GM19239 (cell line): ENCODE measurements at regions not wholly inside any gene's neighbourhood (a gene's known extent, or its start where the extent isn't known, plus 50 kb on each side); places are given as distances from the start of the nearest gene placed in this dataset.
"Not testable (repeated sequence)": the region's sequence is repeated elsewhere in the genome, so short reads cannot be mapped to it uniquely, and the experiment has no call there.

ENCODE experiments used
- DNase-seq: peaks from one replicate; pipeline ENCODE4 v3.0.0; 2011; ENCODE audit warnings: low spot score; ENCODE audit not compliant: insufficient read length
- FAIRE-seq: peaks from 2 replicates; lab custom pipeline; 2011; peaks lifted over from hg19 to GRCh38; lab: Jason Lieb, UNC

GRCh38 chr6:22214314-22214713 is 82.5 kb downstream of the PRL start:
- no peak for FAIRE-seq
- no peak for DNase-seq

GRCh38 chr6:22215474-22215873 is 81.4 kb downstream of the PRL start:
- DNase-seq, FAIRE-seq: not testable (repeated sequence)

DNA sequence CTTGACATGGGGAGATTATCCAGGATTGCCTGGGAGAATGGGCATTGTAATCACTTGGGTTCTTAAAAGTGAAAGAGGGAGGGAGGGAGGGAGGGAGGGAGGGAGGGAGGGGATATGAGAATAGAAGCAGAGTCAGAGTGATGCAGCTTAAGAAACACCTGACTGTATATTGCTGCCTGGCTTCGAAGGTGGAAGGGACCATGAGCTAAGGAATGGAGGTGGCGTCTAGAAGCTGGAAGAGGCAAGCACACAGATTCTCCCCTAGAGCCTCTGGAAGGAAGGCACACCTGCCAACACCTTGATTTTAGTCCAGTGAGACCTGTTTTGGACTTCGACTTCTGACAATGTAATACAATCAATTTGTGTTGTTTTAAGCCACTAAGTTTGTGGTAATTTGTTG is 78.4 kb downstream of the PRL start:
- no peak for DNase-seq
- no peak for FAIRE-seq

- FAIRE-seq (no peak), DNase-seq (no peak)
Observed at GRCh38 chr6:22219925-22220324, 76.9 kb downstream of the PRL start.

GRCh38 chr6:22221211-22221610 is 75.6 kb downstream of the PRL start:
- FAIRE-seq: no peak
- no peak for DNase-seq

DNA sequence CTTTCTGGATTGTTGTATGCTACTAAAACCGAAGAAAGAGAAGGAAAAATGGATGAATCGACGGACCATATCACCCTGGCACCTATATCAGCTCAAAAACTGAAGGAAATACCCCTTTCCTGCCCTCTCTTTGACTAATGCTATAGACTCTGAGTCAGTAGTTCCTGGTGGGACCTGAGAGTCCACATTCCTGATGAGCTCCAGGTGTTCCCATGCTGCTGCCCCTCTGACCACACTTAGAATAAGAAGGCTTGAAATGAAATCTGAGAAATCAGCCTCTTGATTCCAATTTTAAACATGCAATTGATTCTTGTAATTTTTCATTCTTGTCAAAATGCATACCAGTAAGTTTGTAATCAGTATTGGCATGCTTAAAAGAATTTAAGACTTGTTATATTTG is 75.2 kb downstream of the PRL start:
- FAIRE-seq: no peak
- DNase-seq: no peak

DNA sequence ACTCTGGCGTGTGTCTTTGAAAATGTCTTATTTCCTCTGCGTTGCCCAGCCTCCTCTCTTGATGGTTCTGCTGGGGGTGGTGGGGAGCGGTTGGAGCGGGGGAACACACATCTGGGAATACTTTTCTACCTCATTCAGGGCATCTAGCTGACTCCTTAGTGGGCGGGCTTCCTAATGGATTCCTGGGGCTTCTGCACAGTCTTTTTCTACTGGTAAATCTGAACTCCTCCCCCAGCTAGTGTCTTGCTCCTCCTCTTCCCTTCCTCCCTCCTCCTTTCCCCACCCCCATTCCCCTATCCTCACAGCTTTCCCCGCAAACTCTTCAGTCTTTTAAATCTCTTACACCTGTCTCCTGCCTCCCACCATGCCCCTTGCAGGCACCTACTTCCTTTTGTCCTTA is 74.4 kb downstream of the PRL start:
- FAIRE-seq (no peak), DNase-seq (no peak)

DNA sequence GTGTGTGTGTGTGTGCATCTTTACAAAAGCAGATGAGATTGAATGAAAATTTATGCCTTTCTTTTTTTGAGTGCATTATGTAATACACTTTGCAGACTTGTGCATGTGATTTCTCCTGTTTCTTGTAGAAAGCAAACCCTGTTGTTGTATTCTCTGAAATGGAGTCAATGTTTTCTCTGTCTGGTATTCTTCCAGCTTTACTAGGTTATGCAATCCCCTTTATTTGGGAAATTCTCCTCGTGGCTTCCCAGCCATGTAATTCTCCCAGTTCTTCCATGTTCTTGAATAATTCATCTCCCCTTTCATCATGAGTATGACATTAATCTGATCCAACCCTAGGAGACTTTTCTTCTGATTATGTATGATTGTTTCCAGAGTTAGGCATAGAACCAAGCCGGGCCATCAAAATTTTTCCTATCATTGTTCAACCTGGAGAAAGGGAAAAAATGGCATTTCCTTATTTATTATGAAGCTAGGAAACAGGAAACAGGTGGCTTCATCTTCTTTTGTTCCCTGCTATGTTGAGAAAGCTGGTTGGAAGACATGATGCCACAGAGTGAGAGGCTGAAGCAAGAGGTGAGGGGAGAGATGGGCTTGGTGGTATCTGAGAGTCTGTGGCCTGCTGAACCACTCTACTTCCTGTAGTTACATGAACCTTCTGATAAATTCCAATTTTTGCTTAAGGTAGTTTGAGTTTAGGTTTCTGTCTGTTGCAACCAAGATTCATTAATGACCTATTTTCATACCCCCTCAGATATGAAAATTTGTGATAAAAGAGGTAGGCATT is 68.8 kb downstream of the PRL start:
- DNase-seq (no peak), FAIRE-seq (no peak)

DNA sequence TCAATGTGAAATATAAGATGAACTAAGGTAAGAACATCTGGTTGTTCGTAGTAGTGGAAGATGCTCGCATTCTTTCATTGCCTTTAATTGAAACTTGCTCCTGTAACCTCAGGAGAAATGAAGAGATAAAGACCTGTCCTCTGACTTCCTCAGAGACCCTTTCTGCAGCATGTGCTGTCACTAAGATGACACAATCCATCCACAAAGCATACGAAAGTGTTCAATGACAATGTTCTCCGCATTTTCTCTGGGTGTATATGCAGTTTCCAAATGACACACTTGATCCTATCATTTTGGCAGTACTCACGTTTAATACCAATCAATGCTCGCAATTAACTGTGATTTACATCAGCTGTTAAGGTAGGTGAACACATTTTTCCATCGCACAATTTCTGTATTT is 65.8 kb downstream of the PRL start:
- DNase-seq (no peak), FAIRE-seq (no peak)

- FAIRE-seq (no peak), DNase-seq (no peak)
Observed at GRCh38 chr6:22231616-22232015, 65.2 kb downstream of the PRL start.

DNA sequence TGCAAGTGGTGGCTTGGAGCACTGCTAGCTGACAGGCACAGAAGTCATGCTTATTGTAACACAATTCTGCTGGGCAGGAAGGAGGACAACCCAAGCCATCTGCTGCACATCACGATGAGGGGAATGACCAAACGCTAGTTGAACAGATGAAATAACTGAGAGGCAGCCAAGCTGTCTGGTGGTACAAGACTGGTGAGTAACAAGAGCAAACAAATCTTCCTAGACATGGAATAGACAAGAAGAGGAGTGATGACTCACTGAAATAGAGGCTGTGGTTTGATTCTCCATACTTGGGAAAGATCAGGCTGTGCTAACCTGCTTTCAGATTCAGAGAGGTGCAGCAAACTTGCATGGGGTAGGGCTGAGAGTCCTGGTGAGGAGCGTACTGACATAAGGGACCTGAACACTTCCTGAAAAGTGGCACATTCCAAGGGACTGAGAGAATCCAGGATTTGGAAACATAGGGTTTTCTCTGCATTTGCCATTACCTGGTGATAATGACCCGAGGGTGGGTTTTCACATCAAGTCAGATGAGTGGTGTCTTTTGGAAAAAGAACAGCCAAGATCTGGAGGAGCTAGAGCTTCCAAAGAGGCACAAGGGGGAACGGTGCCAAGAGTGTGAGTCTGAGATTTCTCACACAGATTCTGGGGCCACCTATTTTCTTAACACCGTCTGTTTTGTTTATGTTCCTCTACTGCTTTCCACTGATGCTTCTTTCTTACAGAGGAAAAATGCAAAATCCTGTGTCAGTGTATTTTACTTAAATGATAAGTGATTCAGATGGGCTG is 60.0 kb downstream of the PRL start:
- DNase-seq (no peak), FAIRE-seq (no peak)
